GM18907 (cell line): ENCODE measurements at regions not wholly inside any gene's neighbourhood (a gene's known extent, or its start where the extent isn't known, plus 50 kb on each side); places are given as distances from the start of the nearest gene placed in this dataset.
A peak's percentile ranks its signal among the peaks of the same experiment; 100 is the strongest.

ENCODE experiments used
- ATAC-seq: cut with Tn5 transposase; IDR thresholded peaks from one replicate; pipeline ENCODE4 v1.9.1; 2021; ENCODE audit warnings: mild to moderate bottlenecking, moderate library complexity; ENCODE audit not compliant: unreplicated experiment

DNA sequence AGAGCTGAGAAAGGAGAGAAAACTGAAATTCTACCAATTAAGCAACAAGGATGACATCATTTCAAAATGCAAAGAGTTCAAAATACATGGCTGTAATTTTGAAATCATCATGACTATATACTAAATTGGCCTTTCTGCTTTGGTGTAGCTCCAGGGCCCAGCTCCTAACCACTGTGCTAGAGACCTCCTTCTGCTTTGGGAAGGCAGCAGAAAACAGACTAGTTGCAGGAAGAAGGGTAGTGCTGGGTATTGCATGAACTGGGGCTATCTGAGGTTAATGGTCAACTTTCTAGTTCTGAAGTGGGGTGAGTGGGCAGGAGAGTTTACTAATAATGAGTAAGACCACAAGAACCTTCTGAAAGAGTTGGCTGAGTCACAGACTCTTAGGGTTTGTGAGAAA, 66.2 kb downstream of the PTGER2 start:
- ATAC-seq: peak; percentile 100
